Endothelial cell of umbilical vein (primary cell): ENCODE measurements at regions not wholly inside any gene's neighbourhood (a gene's known extent, or its start where the extent isn't known, plus 50 kb on each side); places are given as distances from the start of the nearest gene placed in this dataset.
"Not testable (repeated sequence)": the region's sequence is repeated elsewhere in the genome, so short reads cannot be mapped to it uniquely, and the experiment has no call there.

Experiments
- BruUV-seq: library from RNA; stranded (reverse); fragments of 400-500 nt; replicated peaks from 2 replicates; lab custom pipeline; 2021; lab: Mats Ljungman, UMichigan
- CTCF ChIA-PET: fragments of 300-600, 350-600 bp; sonication (Branson Sonifier 250); formaldehyde crosslinking; loops from one replicate; lab custom pipeline; 2021; ENCODE audit warnings: antibody characterized with exemption, inconsistent platforms; lab: Charles Lee
- POLR2A ChIA-PET: fragments of 300-600, 350-600 bp; sonication (Branson Sonifier 250); formaldehyde crosslinking; loops from one replicate; lab custom pipeline; 2021; ENCODE audit warnings: antibody characterized with exemption, inconsistent platforms; lab: Charles Lee
- DNase-seq: peaks from one replicate; pipeline ENCODE4 v3.0.0-alpha.2; 2011; ENCODE audit warnings: low read depth, low spot score
- FAIRE-seq: peaks from 2 replicates; lab custom pipeline; 2011; peaks lifted over from hg19 to GRCh38; lab: Jason Lieb, UNC
- H2AFZ ChIP-seq: 2 replicates; pipeline ENCODE4 v1.6.0; 2012; ENCODE audit warnings: low read depth, low read length, control low read depth, inconsistent platforms
- H3K27ac ChIP-seq: 2 replicates; pipeline ENCODE4 v1.5.1; 2011; ENCODE audit warnings: low read depth, mild to moderate bottlenecking, control low read depth, low read length, moderate library complexity; ENCODE audit not compliant: insufficient read depth
- H3K27me3 ChIP-seq, 2 experiments: 2 replicates each; pipeline versions ENCODE4 v1.6.0 to v1.6.1; 2011; ENCODE audit warnings: low read length in 2 of 2, mixed read lengths in 1 of 2; ENCODE audit not compliant: control insufficient read depth in 2 of 2, insufficient read depth in 2 of 2
- H3K36me3 ChIP-seq, 2 experiments: 2 replicates in 1 of 2; 3 replicates in 1 of 2; pipeline ENCODE4 v1.5.1; 2011; ENCODE audit warnings: low read length in 2 of 2, mild to moderate bottlenecking in 1 of 2, moderate library complexity in 1 of 2; ENCODE audit not compliant: control insufficient read depth in 2 of 2, insufficient read depth in 2 of 2; ENCODE audit errors: extremely low read depth in 1 of 2
- H3K4me1 ChIP-seq: 3 replicates; pipeline ENCODE4 v1.5.1; 2011; ENCODE audit warnings: mild to moderate bottlenecking, low read length; ENCODE audit not compliant: control insufficient read depth, insufficient read depth; ENCODE audit errors: extremely low read depth
- H3K4me2 ChIP-seq: 2 replicates; pipeline ENCODE4 v1.6.1; 2011; ENCODE audit warnings: low read length, control low read depth, mixed read lengths; ENCODE audit not compliant: insufficient read depth
- H3K4me3 ChIP-seq, 3 experiments: fragments of 200-600 bp in 1 of 3; sonication (generic), shearing (Covaris generic) in 1 of 3; replicated peaks in 1 of 3; 2 replicates each; pipeline ENCODE4 v1.5.1; 2011 to 2016; ENCODE audit warnings: control low read depth in 3 of 3, low read length in 3 of 3, mild to moderate bottlenecking in 2 of 3, inconsistent platforms in 1 of 3, low read depth in 1 of 3, moderate library complexity in 1 of 3; ENCODE audit not compliant: insufficient read depth in 1 of 3
- H3K79me2 ChIP-seq: 2 replicates; pipeline ENCODE4 v1.6.0; 2012; ENCODE audit warnings: low read length, inconsistent platforms; ENCODE audit not compliant: control insufficient read depth, insufficient read depth
- H3K9ac ChIP-seq: replicated peaks from 2 replicates; pipeline ENCODE3; 2011; ENCODE audit warnings: low read length, control low read depth; ENCODE audit not compliant: insufficient read depth; ENCODE audit errors: extremely low read depth
- H3K9me1 ChIP-seq: replicated peaks from 3 replicates; pipeline ENCODE4 v1.6.0; 2011; ENCODE audit warnings: mild to moderate bottlenecking, low read length; ENCODE audit not compliant: control insufficient read depth, insufficient read depth; ENCODE audit errors: extremely low read depth
- H3K9me3 ChIP-seq: replicated peaks from 2 replicates; pipeline ENCODE4 v1.5.1; 2012; ENCODE audit warnings: low read length, inconsistent platforms; ENCODE audit not compliant: control insufficient read depth, insufficient read depth
- H4K20me1 ChIP-seq: replicated peaks from 2 replicates; pipeline ENCODE3; 2011; ENCODE audit warnings: mild to moderate bottlenecking, low read length; ENCODE audit not compliant: control insufficient read depth, insufficient read depth; ENCODE audit errors: extremely low read depth
- FOS ChIP-seq: IDR thresholded peaks from 2 replicates; pipeline ENCODE4 v1.6.1; 2011; ENCODE audit warnings: mild to moderate bottlenecking, low read length, moderate library complexity, borderline replicate concordance; ENCODE audit not compliant: insufficient read depth
- GATA2 ChIP-seq: IDR thresholded peaks from 2 replicates; pipeline ENCODE4 v1.7.0; 2011; ENCODE audit warnings: low read depth, mild to moderate bottlenecking, moderate library complexity, mixed read lengths, low read length; ENCODE audit not compliant: insufficient read length, insufficient read depth
- dilution Hi-C: fragments of 300-500 bp; cut with MboI; formaldehyde crosslinking; loops from one replicate; pipeline ENCODE4 v1.15.0; 2019; ENCODE audit warnings: low sequenced_read_pairs; ENCODE audit not compliant: extremely low pct_ligation_motif_present
- intact Hi-C: fragments of 100-400 bp; cut with micrococcal nuclease; formaldehyde crosslinking; loops from one replicate; pipeline ENCODE4 v1.10.0; 2022

DNA sequence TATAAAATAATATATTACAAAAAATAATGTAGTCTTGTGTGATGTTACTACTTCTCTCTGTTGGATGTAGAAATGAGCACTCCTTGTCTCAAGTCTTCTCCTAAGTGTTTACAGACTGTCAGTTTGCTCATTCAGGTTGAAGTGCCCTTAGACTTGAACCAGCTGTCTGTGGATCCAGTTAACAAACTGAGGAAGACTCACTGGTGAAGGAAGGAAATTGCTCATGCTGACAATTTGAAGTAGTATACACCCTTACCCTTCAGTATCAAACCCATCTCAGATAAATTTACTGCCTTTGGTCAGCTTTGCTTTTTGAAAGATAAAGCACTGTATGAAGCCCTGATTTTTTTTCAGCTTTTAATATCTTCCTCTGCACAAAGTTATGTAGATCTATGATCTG lies 854.2 kb upstream of the ZEB2 start:
- no peaks in the 10 kb centered on the region for H3K4me1 ChIP-seq
- H3K4me3 ChIP-seq, result no peak overlapping the region
- ChIA-PET POLR2A (no interaction called here), CTCF (no interaction called here)
- H3K9ac ChIP-seq, result no peak overlapping the region
- H3K79me2 ChIP-seq, result no peaks in the 10 kb centered on the region
- TF ChIP-seq GATA2, result peak; percentile 71
- TF ChIP-seq FOS, result no peak
- H3K4me2 ChIP-seq, result no peak overlapping the region
- DNase-seq, result peak; percentile 13
- H3K9me3 ChIP-seq, result no peaks in the 10 kb centered on the region
- dilution Hi-C loops, result no loop called here
- BruUV-seq, result no TSS peak
- no peak overlapping the region for H3K27ac ChIP-seq
- no peaks in the 10 kb centered on the region for H3K9me1 ChIP-seq
- no peaks in the 10 kb centered on the region for H4K20me1 ChIP-seq
- no peak for FAIRE-seq
- intact Hi-C loops, result no loop called here
- no peaks in the 10 kb centered on the region for H3K27me3 ChIP-seq
- H2AFZ ChIP-seq, result no peak overlapping the region
- H3K36me3 ChIP-seq, result no peaks in the 10 kb centered on the region

- intact Hi-C loops, H2AFZ ChIP-seq, dilution Hi-C loops, POLR2A ChIA-PET, H3K4me2 ChIP-seq, H3K4me3 ChIP-seq, H3K9me3 ChIP-seq, FAIRE-seq, H3K27ac ChIP-seq, DNase-seq, H3K79me2 ChIP-seq, H4K20me1 ChIP-seq, H3K9ac ChIP-seq, H3K27me3 ChIP-seq, H3K36me3 ChIP-seq, BruUV-seq, H3K9me1 ChIP-seq, H3K4me1 ChIP-seq, CTCF ChIA-PET: not testable (repeated sequence)
Measured at GRCh38 chr2:145367334-145367733, 847.4 kb upstream of the ZEB2 start.
